ENCODE measurements at regions not wholly inside any gene's neighbourhood (a gene's known extent, or its start where the extent isn't known, plus 50 kb on each side); places are given as distances from the start of the nearest gene placed in this dataset.
"Not testable (repeated sequence)": the region's sequence is repeated elsewhere in the genome, so short reads cannot be mapped to it uniquely, and the experiment has no call there.

DNA sequence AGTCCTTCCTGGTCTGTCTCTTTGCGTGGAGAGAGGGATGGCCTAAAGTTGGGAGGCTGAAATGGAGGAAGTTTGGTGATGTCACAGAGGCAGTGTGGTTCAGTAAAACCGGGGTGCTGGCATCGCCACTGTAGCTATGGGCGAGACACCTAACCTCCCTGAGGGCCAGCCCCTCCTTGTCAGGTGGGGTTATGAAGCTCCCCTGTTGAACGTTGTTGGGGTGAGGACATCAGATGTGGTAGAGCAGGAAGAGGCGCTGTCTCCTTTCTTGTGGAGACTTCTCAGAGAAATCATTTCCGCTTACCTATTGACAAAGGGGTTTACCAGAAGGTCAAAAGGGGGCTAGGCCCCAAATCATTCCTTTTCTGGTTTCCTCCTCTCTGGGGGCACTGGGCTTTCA lies 294.7 kb downstream of the SIPA1L2 start:
- H3K4me3 ChIP-seq: no peak overlapping the region
- no peaks in the 10 kb centered on the region for H3K9me3 ChIP-seq
- H3K4me1 ChIP-seq: no peaks in the 10 kb centered on the region
- ATAC-seq (no peak), DNase-seq (no peak)
- no peaks in the 10 kb centered on the region for H3K36me3 ChIP-seq
- intact Hi-C loops (cut with DNase I): no loop called here
- no peaks in the 10 kb centered on the region for H3K27me3 ChIP-seq
- no peak overlapping the region for H3K27ac ChIP-seq
- TF ChIP-seq, protein P1, sequence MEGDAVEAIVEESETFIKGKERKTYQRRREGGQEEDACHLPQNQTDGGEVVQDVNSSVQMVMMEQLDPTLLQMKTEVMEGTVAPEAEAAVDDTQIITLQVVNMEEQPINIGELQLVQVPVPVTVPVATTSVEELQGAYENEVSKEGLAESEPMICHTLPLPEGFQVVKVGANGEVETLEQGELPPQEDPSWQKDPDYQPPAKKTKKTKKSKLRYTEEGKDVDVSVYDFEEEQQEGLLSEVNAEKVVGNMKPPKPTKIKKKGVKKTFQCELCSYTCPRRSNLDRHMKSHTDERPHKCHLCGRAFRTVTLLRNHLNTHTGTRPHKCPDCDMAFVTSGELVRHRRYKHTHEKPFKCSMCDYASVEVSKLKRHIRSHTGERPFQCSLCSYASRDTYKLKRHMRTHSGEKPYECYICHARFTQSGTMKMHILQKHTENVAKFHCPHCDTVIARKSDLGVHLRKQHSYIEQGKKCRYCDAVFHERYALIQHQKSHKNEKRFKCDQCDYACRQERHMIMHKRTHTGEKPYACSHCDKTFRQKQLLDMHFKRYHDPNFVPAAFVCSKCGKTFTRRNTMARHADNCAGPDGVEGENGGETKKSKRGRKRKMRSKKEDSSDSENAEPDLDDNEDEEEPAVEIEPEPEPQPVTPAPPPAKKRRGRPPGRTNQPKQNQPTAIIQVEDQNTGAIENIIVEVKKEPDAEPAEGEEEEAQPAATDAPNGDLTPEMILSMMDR (IDR thresholded peaks at IDR 0.05): no peak

DNA sequence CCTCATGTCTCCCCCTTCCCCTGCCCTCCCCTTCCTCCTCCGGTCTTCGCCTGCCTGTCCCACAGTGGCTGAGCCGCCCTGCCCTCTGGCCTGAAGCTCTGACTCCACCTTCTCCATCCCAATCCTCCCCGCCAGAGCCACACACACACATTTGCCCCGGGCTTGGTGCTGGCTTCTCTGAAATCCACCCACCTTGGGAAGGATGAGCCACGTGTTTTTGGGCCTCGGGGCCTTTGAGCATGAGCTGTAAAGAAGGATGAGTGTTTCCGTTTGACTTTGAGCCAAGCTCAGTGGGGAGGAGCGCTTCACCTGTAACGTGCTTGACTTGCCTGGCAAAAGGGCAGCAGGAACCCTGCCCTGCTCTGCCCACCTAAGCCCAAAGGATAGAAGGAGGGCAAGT lies 295.1 kb downstream of the SIPA1L2 start:
- H3K9me3 ChIP-seq: no peaks in the 10 kb centered on the region
- TF ChIP-seq, protein P1 (IDR thresholded peaks at IDR 0.05): no peak
- DNase-seq (no peak), ATAC-seq (no peak)
- no peak overlapping the region for H3K27ac ChIP-seq
- H3K36me3 ChIP-seq: no peaks in the 10 kb centered on the region
- H3K4me1 ChIP-seq: no peaks in the 10 kb centered on the region
- H3K27me3 ChIP-seq: no peaks in the 10 kb centered on the region
- H3K4me3 ChIP-seq: no peak overlapping the region
- intact Hi-C loops (cut with DNase I): no loop called here

DNA sequence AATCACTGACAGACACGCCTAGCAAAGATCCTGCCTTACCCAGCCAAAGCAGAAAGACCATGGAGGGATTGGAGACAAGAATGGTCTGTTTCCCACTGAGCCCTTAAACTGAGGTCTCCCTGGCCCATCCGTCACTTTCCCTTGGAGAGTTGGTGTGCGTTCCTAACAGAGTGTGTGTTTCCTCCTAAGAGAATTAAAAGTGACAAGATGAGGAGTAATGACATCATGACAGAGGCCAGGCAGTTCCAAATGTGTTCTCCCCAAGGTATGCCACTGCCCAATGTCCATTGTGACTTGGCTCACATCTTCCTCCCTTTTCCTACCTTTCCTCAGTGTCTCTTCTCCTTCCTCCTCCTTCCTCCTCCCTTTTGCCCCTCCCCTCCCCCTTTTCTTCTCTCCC lies 295.7 kb downstream of the SIPA1L2 start:
- Histone ChIP-seq H3K4me3 (no peak overlapping the region), H3K27me3 (no peaks in the 10 kb centered on the region), H3K27ac (no peak overlapping the region), H3K36me3 (no peaks in the 10 kb centered on the region), H3K9me3 (no peaks in the 10 kb centered on the region), H3K4me1 (no peaks in the 10 kb centered on the region)
- no peak for ATAC-seq
- no peak for DNase-seq
- intact Hi-C loops (cut with DNase I): no loop called here
- TF ChIP-seq, protein P1 (IDR thresholded peaks at IDR 0.05): no peak

- H3K27me3 ChIP-seq: no peaks in the 10 kb centered on the region
- no peaks in the 10 kb centered on the region for H3K4me1 ChIP-seq
- no peak for DNase-seq
- H3K4me3 ChIP-seq: no peak overlapping the region
- no peaks in the 10 kb centered on the region for H3K36me3 ChIP-seq
- TF ChIP-seq, protein P1 (IDR thresholded peaks at IDR 0.05): no peak
- H3K9me3 ChIP-seq: no peaks in the 10 kb centered on the region
- intact Hi-C loops (cut with DNase I): no loop called here
- peak; percentile 26 for ATAC-seq
- no peak overlapping the region for H3K27ac ChIP-seq
These were observed 296.5 kb downstream of the SIPA1L2 start for GRCh38 chr1:232333419-232333767.

DNA sequence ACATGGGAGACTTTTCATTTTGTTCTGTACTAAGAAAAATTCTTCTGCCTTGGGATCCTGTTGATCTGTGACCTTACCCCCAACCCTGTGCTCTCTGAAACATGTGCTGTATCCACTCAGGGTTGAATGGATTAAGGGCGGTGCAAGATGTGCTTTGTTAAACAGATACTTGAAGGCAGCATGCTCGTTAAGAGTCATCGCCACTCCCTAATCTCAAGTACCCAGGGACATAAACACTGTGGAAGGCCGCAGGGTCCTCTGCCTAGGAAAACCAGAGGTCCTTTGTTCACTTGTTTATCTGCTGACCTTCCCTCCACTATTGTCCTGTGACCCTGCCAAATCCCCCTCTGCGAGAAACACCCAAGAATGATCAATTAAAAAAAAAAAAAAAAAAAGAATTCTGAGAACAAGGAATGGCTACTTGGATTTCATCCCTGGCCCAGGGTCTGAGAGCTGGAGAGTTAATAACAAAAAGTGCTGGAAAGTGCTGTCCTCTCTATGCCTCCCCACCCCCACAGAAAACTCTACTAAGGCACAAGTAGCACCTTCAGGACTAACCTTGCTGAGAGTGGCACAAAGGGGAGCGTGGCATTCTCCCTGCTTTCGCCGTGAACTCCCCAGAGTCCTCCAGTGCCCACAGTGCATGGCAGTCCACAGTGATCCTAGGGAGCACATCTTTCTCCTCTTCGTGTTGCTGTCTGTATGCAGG lies 297.1 kb downstream of the SIPA1L2 start:
- H3K27me3 ChIP-seq; H3K27ac ChIP-seq; H3K4me3 ChIP-seq; DNase-seq; intact Hi-C loops (cut with DNase I); H3K9me3 ChIP-seq; H3K4me1 ChIP-seq; H3K36me3 ChIP-seq: not testable (repeated sequence)
- ATAC-seq: peak; percentile 8

- H3K9me3 ChIP-seq: no peaks in the 10 kb centered on the region
- H3K4me1 ChIP-seq: no peaks in the 10 kb centered on the region
- no peak for ATAC-seq
- H3K27ac ChIP-seq: no peak overlapping the region
- H3K4me3 ChIP-seq: no peak overlapping the region
- no peaks in the 10 kb centered on the region for H3K27me3 ChIP-seq
- TF ChIP-seq, protein P1 (IDR thresholded peaks at IDR 0.05): no peak
- intact Hi-C loops (cut with DNase I): no loop called here
- no peaks in the 10 kb centered on the region for H3K36me3 ChIP-seq
- DNase-seq: no peak
These were observed 300.7 kb downstream of the SIPA1L2 start for GRCh38 chr1:232329103-232329813.

Data from upper lobe of right lung (tissue), 1 donor.